CD4-positive, alpha-beta T cell (primary cell): ENCODE measurements at regions not wholly inside any gene's neighbourhood (a gene's known extent, or its start where the extent isn't known, plus 50 kb on each side); places are given as distances from the start of the nearest gene placed in this dataset.
A peak's percentile ranks its signal among the peaks of the same experiment; 100 is the strongest.

ENCODE experiments used
- ATAC-seq: fragments of 200-7000 bp; cut with Tn5 transposase; one replicate; pipeline ENCODE4 v1.10.0; 2022; ENCODE audit warnings: mild to moderate bottlenecking; ENCODE audit not compliant: poor library complexity
- CTCF ChIA-PET: fragments of 350-600 bp; sonication (Branson Sonifier 250); formaldehyde crosslinking; loops from one replicate; lab custom pipeline; 2021; ENCODE audit warnings: antibody characterized with exemption, inconsistent platforms; lab: Charles Lee
- POLR2A ChIA-PET: fragments of 350-600 bp; sonication (Branson Sonifier 250); formaldehyde crosslinking; loops from one replicate; lab custom pipeline; 2021; ENCODE audit warnings: antibody characterized with exemption, inconsistent platforms; lab: Charles Lee
- DNase-seq, 14 experiments: peaks; one replicate each; pipeline ENCODE4 v3.0.0-alpha.2; 2013 to 2020; ENCODE audit warnings: mixed read lengths in 2 of 14
- H3K27ac ChIP-seq, 2 donors: one replicate each; pipeline versions ENCODE4 v1.5.1 to v1.7.0; 2013; ENCODE audit warnings: low read length in 2 of 2, low read depth in 1 of 2, mild to moderate bottlenecking in 1 of 2
- H3K27me3 ChIP-seq, 2 experiments: 1 replicate in 1 of 2; 2 replicates in 1 of 2; pipeline versions ENCODE4 v1.6.1 to v1.7.0; 2013; ENCODE audit warnings: low read length in 2 of 2, control low read depth in 1 of 2, mild to moderate bottlenecking in 1 of 2, moderate library complexity in 1 of 2; ENCODE audit not compliant: insufficient read depth in 2 of 2, control insufficient read depth in 1 of 2
- H3K36me3 ChIP-seq: one replicate; pipeline ENCODE4 v1.6.1; 2013; ENCODE audit warnings: low read length, control low read depth; ENCODE audit not compliant: insufficient read depth
- H3K4me1 ChIP-seq: one replicate; pipeline ENCODE4 v1.6.1; 2013; ENCODE audit warnings: low read length, control low read depth; ENCODE audit not compliant: insufficient read depth
- H3K4me3 ChIP-seq: one replicate; pipeline ENCODE4 v1.5.1; 2013; ENCODE audit warnings: mild to moderate bottlenecking, low read length, moderate library complexity
- H3K9me3 ChIP-seq, 2 experiments: 1 replicate in 1 of 2; 2 replicates in 1 of 2; pipeline versions ENCODE4 v1.6.1 to v1.7.0; 2013; ENCODE audit warnings: low read length in 2 of 2, mild to moderate bottlenecking in 2 of 2, control low read depth in 1 of 2, moderate library complexity in 1 of 2; ENCODE audit not compliant: control insufficient read depth in 1 of 2, insufficient read depth in 1 of 2
- H3K27ac Mint-ChIP-seq: one replicate; pipeline ENCODE4 v1.8.0; 2020; ENCODE audit warnings: mixed read lengths
- H3K27me3 Mint-ChIP-seq: one replicate; pipeline ENCODE4 v1.8.0; 2021; ENCODE audit warnings: mixed read lengths
- H3K36me3 Mint-ChIP-seq: one replicate; pipeline ENCODE4 v1.8.0; 2021; ENCODE audit warnings: low read depth, mixed read lengths
- H3K4me1 Mint-ChIP-seq: one replicate; pipeline ENCODE4 v1.8.0; 2021; ENCODE audit warnings: low read depth, mixed read lengths
- H3K4me3 Mint-ChIP-seq: one replicate; pipeline ENCODE4 v1.8.0; 2020; ENCODE audit warnings: mild to moderate bottlenecking, mixed read lengths
- H3K9me3 Mint-ChIP-seq: one replicate; pipeline ENCODE4 v1.8.0; 2020; ENCODE audit warnings: mixed read lengths
- intact Hi-C, 2 experiments: fragments of 100-400 bp; cut with DNase I in 1 of 2; cut with micrococcal nuclease in 1 of 2; formaldehyde crosslinking; loops; one replicate each; pipeline versions ENCODE4 v1.15.1 to v1.9.0; 2023 to 2025; cut with DNase I, micrococcal nuclease
- TF ChIP-seq, protein P1 (sequence below): fragments of 200-600 bp; IDR thresholded peaks from one replicate; pipeline ENCODE4 v1.8.0; 2022; ENCODE audit warnings: antibody characterized with exemption, mild to moderate bottlenecking

DNA sequence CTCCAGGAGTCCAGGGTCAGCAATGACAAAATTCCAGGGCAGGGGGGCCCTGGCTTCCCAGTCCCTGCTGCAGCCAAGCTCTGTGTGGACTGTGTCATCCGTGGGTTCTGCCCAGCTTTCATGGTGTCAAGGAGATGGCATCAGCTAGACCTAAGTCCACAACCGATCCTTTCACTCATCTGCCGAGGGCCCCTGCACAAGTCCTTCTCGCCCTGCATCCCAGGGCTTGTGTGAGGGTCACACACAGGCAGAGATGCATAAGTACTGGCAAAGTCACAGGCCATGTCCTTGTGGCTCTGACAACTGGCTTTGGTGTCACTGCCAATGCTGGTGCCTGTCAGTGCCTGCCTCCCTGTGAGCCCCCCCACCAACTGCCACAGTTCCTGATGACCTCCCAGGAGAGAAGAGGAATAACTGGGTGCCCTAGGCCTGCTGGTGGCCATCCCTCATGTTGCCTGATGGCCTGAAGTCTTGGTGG, 181.4 kb upstream of the CST7 start:
- DNase-seq (peak in 1 of 14 experiments; percentile 22), ATAC-seq (no peak)
- Histone ChIP-seq H3K27ac (no peak overlapping the region), H3K4me3 (no peak overlapping the region), H3K36me3 (no peaks in the 10 kb centered on the region), H3K4me1 (no peaks in the 10 kb centered on the region), H3K9me3 (peaks cover 0 to 5% of the 10 kb centered on the region in 2 experiments), H3K27me3 (peaks cover 0 to 2% of the 10 kb centered on the region in 2 experiments)
- peaks cover 24% of the 10 kb centered on the region for H3K27me3 Mint-ChIP-seq
- ChIA-PET CTCF (no interaction called here), POLR2A (no interaction called here)
- H3K4me1 Mint-ChIP-seq: no peaks in the 10 kb centered on the region
- no peaks in the 10 kb centered on the region for H3K36me3 Mint-ChIP-seq
- no peaks in the 10 kb centered on the region for H3K9me3 Mint-ChIP-seq
- TF ChIP-seq, protein P1, sequence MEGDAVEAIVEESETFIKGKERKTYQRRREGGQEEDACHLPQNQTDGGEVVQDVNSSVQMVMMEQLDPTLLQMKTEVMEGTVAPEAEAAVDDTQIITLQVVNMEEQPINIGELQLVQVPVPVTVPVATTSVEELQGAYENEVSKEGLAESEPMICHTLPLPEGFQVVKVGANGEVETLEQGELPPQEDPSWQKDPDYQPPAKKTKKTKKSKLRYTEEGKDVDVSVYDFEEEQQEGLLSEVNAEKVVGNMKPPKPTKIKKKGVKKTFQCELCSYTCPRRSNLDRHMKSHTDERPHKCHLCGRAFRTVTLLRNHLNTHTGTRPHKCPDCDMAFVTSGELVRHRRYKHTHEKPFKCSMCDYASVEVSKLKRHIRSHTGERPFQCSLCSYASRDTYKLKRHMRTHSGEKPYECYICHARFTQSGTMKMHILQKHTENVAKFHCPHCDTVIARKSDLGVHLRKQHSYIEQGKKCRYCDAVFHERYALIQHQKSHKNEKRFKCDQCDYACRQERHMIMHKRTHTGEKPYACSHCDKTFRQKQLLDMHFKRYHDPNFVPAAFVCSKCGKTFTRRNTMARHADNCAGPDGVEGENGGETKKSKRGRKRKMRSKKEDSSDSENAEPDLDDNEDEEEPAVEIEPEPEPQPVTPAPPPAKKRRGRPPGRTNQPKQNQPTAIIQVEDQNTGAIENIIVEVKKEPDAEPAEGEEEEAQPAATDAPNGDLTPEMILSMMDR: no peak
- no peak overlapping the region for H3K4me3 Mint-ChIP-seq
- intact Hi-C loops: no loop called here
- H3K27ac Mint-ChIP-seq: no peak overlapping the region

DNA sequence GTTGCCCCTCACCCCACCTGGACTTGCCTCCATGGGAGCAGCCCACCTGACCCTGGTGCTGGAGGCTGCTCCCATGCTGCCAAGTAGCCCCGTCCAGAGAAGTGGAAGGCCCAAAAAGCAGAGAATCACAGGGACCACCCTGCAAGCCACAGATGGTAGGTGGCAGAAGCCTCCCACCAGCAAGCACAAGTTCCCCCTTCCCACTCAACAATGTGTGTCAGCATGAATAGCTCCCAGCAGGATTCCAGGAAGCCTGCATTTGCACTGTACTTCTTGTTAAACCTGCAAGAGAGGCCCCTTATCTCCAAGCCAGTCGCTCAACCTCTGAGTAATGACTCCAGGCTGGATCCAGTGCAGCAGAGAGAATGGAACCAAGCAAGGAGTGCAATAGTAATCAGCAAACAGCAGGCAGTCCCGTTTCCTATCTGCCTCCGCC, 180.8 kb upstream of the CST7 start:
- Mint-ChIP-seq H3K27me3 (peaks cover 25% of the 10 kb centered on the region), H3K4me3 (no peak overlapping the region), H3K36me3 (no peaks in the 10 kb centered on the region), H3K9me3 (no peaks in the 10 kb centered on the region), H3K4me1 (no peaks in the 10 kb centered on the region), H3K27ac (no peak overlapping the region)
- DNase-seq (no peak), ATAC-seq (no peak)
- POLR2A ChIA-PET: no interaction called here
- TF ChIP-seq, protein P1: no peak
- intact Hi-C loops: no loop called here
- no peak overlapping the region for H3K4me3 ChIP-seq
- H3K4me1 ChIP-seq: no peaks in the 10 kb centered on the region
- H3K9me3 ChIP-seq: no peaks in the 10 kb centered on the region
- H3K27me3 ChIP-seq: peaks cover 0 to 2% of the 10 kb centered on the region in 2 experiments
- no peaks in the 10 kb centered on the region for H3K36me3 ChIP-seq
- H3K27ac ChIP-seq: no peak overlapping the region
- CTCF ChIA-PET: no interaction called here

GRCh38 chr20:24768713-24769601, 180.1 kb upstream of the CST7 start:
- H3K27me3 Mint-ChIP-seq: peaks cover 27% of the 10 kb centered on the region
- H3K9me3 Mint-ChIP-seq: no peaks in the 10 kb centered on the region
- Histone ChIP-seq H3K27me3 (no peaks in the 10 kb centered on the region), H3K36me3 (no peaks in the 10 kb centered on the region), H3K27ac (no peak overlapping the region), H3K9me3 (no peaks in the 10 kb centered on the region), H3K4me1 (no peaks in the 10 kb centered on the region), H3K4me3 (no peak overlapping the region)
- H3K27ac Mint-ChIP-seq: no peak overlapping the region
- ATAC-seq: no peak
- intact Hi-C loops: no loop called here
- no peaks in the 10 kb centered on the region for H3K4me1 Mint-ChIP-seq
- no peaks in the 10 kb centered on the region for H3K36me3 Mint-ChIP-seq
- no peak overlapping the region for H3K4me3 Mint-ChIP-seq
- CTCF ChIA-PET: no interaction called here
- TF ChIP-seq, protein P1: no peak
- DNase-seq: peak in 1 of 14 experiments; percentile 14
- POLR2A ChIA-PET: no interaction called here
